ENCODE measurements at regions not wholly inside any gene's neighbourhood (a gene's known extent, or its start where the extent isn't known, plus 50 kb on each side); places are given as distances from the start of the nearest gene placed in this dataset.
"Not testable (repeated sequence)": the region's sequence is repeated elsewhere in the genome, so short reads cannot be mapped to it uniquely, and the experiment has no call there.

DNA sequence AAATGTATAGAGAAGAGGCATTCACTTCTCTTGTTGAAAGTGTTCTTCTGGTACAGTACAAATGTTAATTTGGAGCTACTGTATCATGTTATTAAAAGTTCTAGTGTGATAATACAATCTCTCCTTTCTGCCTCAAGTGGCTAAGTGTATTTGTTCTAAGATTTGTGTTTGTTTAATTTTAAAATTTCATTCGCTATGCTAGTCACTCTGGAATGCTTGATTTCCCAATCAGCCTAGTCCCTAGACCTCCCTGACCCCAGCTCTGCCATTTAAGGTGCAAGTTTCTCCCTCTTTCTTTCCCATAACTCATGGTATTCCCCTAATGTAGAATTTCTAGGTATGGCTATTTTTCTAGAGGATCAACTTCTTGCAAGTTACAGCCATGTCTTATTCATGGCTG is 817.4 kb downstream of the STIM2 start:
- no peaks in the 10 kb centered on the region for H3K36me3 Mint-ChIP-seq
- H3K27me3 Mint-ChIP-seq, result no peaks in the 10 kb centered on the region
- Histone ChIP-seq H3K27me3 (ENCODE audit: insufficient read depth, low read length, poor library complexity, severe bottlenecking) (no peaks in the 10 kb centered on the region), H3K4me3 (ENCODE audit: low read length) (no peak overlapping the region), H3K27ac (ENCODE audit: low read depth, low read length) (no peak overlapping the region), H3K36me3 (ENCODE audit: insufficient read depth, low read length) (no peaks in the 10 kb centered on the region), H3K4me1 (ENCODE audit: insufficient read depth, low read length) (no peaks in the 10 kb centered on the region), H3K9me3 (ENCODE audit: low read length) (no peaks in the 10 kb centered on the region)
- H3K27ac Mint-ChIP-seq, result no peak overlapping the region
- H3K9me3 Mint-ChIP-seq, result peaks cover 0 to 5% (median 2%) of the 10 kb centered on the region in 5 donors
- CTCF ChIA-PET, result no interaction called here
- no peak for DNase-seq
- H3K4me1 Mint-ChIP-seq, result no peaks in the 10 kb centered on the region
- H3K4me3 Mint-ChIP-seq, result no peak overlapping the region
- POLR2A ChIA-PET, result no interaction called here

DNA sequence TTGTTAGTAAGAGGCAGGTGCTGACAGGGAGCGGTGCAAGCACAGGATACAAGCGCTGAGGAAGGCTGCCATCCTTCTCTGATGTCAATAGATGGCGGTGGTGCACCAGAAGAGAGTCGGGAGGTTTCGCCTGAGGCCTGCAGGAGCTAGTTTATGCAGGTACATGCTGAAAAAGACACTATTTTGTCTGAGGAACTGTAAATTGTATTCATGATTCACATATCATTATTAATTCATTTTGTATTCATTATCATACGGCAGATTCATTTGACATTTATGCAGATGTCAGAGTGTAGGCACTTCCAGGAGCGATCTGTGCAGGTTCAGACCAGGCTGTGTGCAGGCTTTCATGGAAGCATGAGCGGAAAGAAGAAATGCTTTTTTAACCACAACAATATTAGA is 824.0 kb downstream of the STIM2 start:
- H3K4me3 ChIP-seq (ENCODE audit: low read length), result no peak overlapping the region
- Mint-ChIP-seq H3K9me3 (peaks cover 0 to 14% (median 7%) of the 10 kb centered on the region in 5 donors), H3K4me3 (no peak overlapping the region), H3K27me3 (no peaks in the 10 kb centered on the region), H3K27ac (no peak overlapping the region), H3K36me3 (no peaks in the 10 kb centered on the region), H3K4me1 (no peaks in the 10 kb centered on the region)
- H3K36me3 ChIP-seq (ENCODE audit: insufficient read depth, low read length), result no peaks in the 10 kb centered on the region
- H3K27ac ChIP-seq (ENCODE audit: low read depth, low read length), result no peak overlapping the region
- H3K4me1 ChIP-seq (ENCODE audit: insufficient read depth, low read length), result no peaks in the 10 kb centered on the region
- H3K9me3 ChIP-seq (ENCODE audit: low read length), result no peaks in the 10 kb centered on the region
- no peak for DNase-seq
- ChIA-PET CTCF (no interaction called here), POLR2A (no interaction called here)
- no peaks in the 10 kb centered on the region for H3K27me3 ChIP-seq (ENCODE audit: insufficient read depth, low read length, poor library complexity, severe bottlenecking)

DNA sequence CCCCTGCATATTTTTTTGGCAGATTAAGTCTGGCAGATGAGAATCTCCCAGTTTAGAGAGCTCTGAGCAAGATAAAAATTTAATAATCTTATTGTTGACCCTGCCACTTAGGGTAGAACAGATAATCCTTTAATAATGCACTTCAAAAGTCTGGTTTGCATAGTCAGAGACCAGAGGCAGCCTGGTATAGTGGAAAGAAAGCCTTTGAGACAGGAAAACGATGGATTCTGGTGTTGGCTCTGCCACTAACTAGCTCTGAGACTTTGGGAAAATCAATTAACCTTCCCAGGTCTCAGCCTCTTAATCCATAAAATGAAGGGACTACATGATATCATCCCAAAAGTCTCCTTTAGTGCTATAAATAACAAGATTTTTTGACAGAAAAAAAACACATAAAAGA is 824.5 kb downstream of the STIM2 start:
- Histone ChIP-seq H3K27ac (ENCODE audit: low read depth, low read length) (no peak overlapping the region), H3K4me3 (ENCODE audit: low read length) (no peak overlapping the region), H3K27me3 (ENCODE audit: insufficient read depth, low read length, poor library complexity, severe bottlenecking) (no peaks in the 10 kb centered on the region), H3K9me3 (ENCODE audit: low read length) (no peaks in the 10 kb centered on the region), H3K36me3 (ENCODE audit: insufficient read depth, low read length) (no peaks in the 10 kb centered on the region), H3K4me1 (ENCODE audit: insufficient read depth, low read length) (no peaks in the 10 kb centered on the region)
- no peaks in the 10 kb centered on the region for H3K4me1 Mint-ChIP-seq
- DNase-seq, result no peak
- H3K27me3 Mint-ChIP-seq, result no peaks in the 10 kb centered on the region
- H3K27ac Mint-ChIP-seq, result no peak overlapping the region
- peaks cover 0 to 15% (median 9%) of the 10 kb centered on the region in 5 donors for H3K9me3 Mint-ChIP-seq
- no peaks in the 10 kb centered on the region for H3K36me3 Mint-ChIP-seq
- CTCF ChIA-PET, result no interaction called here
- POLR2A ChIA-PET, result no interaction called here
- H3K4me3 Mint-ChIP-seq, result no peak overlapping the region

DNA sequence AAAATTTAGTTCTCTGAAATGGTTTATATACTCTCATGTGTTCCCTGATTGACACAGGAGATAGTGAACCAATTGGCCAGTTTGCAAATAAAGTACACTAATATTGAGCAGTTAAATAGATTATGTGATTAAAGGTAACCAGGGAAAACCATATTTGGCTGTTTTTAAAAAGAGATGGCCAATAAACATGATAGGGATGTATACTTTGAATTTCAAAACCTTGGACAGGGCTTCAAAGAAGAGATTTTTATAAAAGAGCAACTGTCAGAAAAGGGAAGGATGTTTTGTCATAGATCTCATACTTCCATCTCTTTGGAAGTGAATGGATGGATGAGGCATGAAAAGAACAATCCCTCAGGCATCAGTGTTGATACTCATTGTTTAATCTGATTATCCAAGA is 825.3 kb downstream of the STIM2 start:
- Mint-ChIP-seq H3K9me3 (peaks cover 1 to 19% (median 12%) of the 10 kb centered on the region in 5 donors), H3K36me3 (no peaks in the 10 kb centered on the region), H3K4me1 (no peaks in the 10 kb centered on the region), H3K27ac (no peak overlapping the region), H3K27me3 (no peaks in the 10 kb centered on the region), H3K4me3 (no peak overlapping the region)
- Histone ChIP-seq H3K4me3 (ENCODE audit: low read length) (no peak overlapping the region), H3K27me3 (ENCODE audit: insufficient read depth, low read length, poor library complexity, severe bottlenecking) (no peaks in the 10 kb centered on the region), H3K9me3 (ENCODE audit: low read length) (no peaks in the 10 kb centered on the region), H3K36me3 (ENCODE audit: insufficient read depth, low read length) (no peaks in the 10 kb centered on the region), H3K4me1 (ENCODE audit: insufficient read depth, low read length) (no peaks in the 10 kb centered on the region), H3K27ac (ENCODE audit: low read depth, low read length) (no peak overlapping the region)
- ChIA-PET CTCF (no interaction called here), POLR2A (no interaction called here)
- DNase-seq, result no peak

DNA sequence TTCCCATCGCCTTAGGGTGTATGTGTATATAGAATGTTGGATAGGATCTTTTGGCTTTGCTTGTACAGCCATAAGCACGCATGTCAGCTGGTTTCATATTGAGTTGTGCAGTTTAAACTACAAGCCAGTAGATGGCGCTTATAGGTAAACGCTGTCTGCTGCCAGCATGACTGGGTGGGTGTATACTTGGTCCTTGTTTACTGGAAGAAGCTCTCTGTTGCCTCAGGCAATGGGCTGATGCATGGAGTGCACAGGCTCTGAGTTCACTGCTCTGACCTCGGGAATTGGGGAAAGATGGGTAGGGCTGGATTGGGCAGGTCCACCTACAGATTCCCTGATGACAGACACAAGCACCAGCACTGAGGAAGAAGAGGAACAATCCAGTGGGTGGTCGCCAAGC is 831.5 kb downstream of the STIM2 start:
- POLR2A ChIA-PET, result no interaction called here
- Histone ChIP-seq H3K27ac (ENCODE audit: low read depth, low read length) (no peak overlapping the region), H3K27me3 (ENCODE audit: insufficient read depth, low read length, poor library complexity, severe bottlenecking) (no peaks in the 10 kb centered on the region), H3K4me3 (ENCODE audit: low read length) (no peak overlapping the region), H3K4me1 (ENCODE audit: insufficient read depth, low read length) (no peaks in the 10 kb centered on the region), H3K9me3 (ENCODE audit: low read length) (no peaks in the 10 kb centered on the region), H3K36me3 (ENCODE audit: insufficient read depth, low read length) (no peaks in the 10 kb centered on the region)
- H3K27ac Mint-ChIP-seq, result no peak overlapping the region
- DNase-seq, result no peak
- CTCF ChIA-PET, result no interaction called here
- no peaks in the 10 kb centered on the region for H3K36me3 Mint-ChIP-seq
- no peak overlapping the region for H3K4me3 Mint-ChIP-seq
- H3K4me1 Mint-ChIP-seq, result no peaks in the 10 kb centered on the region
- no peaks in the 10 kb centered on the region for H3K27me3 Mint-ChIP-seq
- H3K9me3 Mint-ChIP-seq, result peaks cover 4 to 16% (median 9%) of the 10 kb centered on the region in 5 donors

DNA sequence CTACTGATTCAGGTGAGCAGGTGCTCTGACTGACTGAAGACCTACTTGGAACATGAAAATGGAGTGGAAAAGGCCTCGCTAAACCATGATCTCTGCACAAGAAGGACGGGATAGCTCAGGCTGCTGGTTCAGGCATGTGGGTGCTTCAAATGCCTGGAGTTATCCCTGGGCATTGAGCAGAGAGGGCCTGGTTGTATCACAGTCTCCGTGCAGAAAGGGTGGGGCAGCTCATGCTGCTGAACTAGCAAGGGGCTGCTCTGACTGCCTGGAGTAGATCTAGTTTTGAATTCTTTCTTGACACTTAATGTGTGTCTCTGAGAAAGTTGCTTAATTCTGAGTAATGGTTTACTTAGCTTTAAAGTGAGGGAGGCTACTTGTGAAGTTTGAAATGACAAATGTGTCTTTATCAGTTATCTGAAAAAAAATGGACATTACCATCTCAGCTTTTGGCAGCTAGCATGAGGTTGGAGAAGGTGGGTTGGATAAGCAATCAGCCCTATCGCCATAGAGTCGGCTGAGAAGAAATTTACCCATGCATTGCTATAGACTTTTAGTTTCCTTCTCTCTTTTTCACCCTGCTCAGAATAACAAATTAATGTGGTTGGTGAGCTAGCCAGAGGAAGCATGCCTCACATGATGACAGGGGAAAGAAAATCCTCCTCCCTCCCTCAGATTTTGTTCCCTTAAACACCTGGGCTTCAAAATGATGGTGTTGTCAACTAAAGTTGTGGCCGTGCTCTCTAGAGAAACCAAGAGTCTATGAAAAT is 832.4 kb downstream of the STIM2 start:
- no peaks in the 10 kb centered on the region for H3K4me1 Mint-ChIP-seq
- no peak overlapping the region for H3K4me3 ChIP-seq (ENCODE audit: low read length)
- no peaks in the 10 kb centered on the region for H3K36me3 Mint-ChIP-seq
- H3K27me3 Mint-ChIP-seq, result no peaks in the 10 kb centered on the region
- H3K27ac Mint-ChIP-seq, result no peak overlapping the region
- H3K27me3 ChIP-seq (ENCODE audit: insufficient read depth, low read length, poor library complexity, severe bottlenecking), result no peaks in the 10 kb centered on the region
- no peaks in the 10 kb centered on the region for H3K4me1 ChIP-seq (ENCODE audit: insufficient read depth, low read length)
- POLR2A ChIA-PET, result no interaction called here
- CTCF ChIA-PET, result no interaction called here
- no peak overlapping the region for H3K4me3 Mint-ChIP-seq
- no peaks in the 10 kb centered on the region for H3K9me3 ChIP-seq (ENCODE audit: low read length)
- peaks cover 4 to 16% (median 8%) of the 10 kb centered on the region in 5 donors for H3K9me3 Mint-ChIP-seq
- no peak for DNase-seq
- H3K27ac ChIP-seq (ENCODE audit: low read depth, low read length), result no peak overlapping the region
- H3K36me3 ChIP-seq (ENCODE audit: insufficient read depth, low read length), result no peaks in the 10 kb centered on the region

DNA sequence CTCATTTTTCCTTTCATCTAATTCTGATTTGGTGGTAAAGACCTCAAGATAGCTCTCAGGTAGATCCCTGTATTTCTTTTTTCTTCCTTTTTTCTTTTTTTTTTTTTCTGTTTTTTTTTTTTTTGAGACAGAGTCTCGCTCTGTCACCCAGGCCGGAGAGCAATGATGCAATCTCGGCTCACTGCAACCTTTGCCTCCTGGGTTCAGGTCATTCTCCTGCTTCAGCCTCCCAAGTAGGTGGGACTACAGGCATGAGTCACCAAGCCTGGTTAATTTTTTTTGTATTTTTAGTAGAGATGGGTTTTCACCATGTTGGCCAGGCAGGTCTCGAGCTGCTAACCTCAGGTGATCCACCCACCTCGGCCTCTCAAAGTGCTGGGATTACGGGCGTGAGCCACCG is 835.6 kb downstream of the STIM2 start:
- H3K27ac Mint-ChIP-seq; H3K9me3 ChIP-seq (ENCODE audit: low read length); H3K27ac ChIP-seq (ENCODE audit: low read depth, low read length); H3K36me3 ChIP-seq (ENCODE audit: insufficient read depth, low read length); CTCF ChIA-PET; H3K4me1 Mint-ChIP-seq; H3K4me1 ChIP-seq (ENCODE audit: insufficient read depth, low read length); H3K9me3 Mint-ChIP-seq; H3K36me3 Mint-ChIP-seq; H3K4me3 Mint-ChIP-seq; POLR2A ChIA-PET; H3K27me3 ChIP-seq (ENCODE audit: insufficient read depth, low read length, poor library complexity, severe bottlenecking); H3K27me3 Mint-ChIP-seq; DNase-seq; H3K4me3 ChIP-seq (ENCODE audit: low read length): not testable (repeated sequence)

DNA sequence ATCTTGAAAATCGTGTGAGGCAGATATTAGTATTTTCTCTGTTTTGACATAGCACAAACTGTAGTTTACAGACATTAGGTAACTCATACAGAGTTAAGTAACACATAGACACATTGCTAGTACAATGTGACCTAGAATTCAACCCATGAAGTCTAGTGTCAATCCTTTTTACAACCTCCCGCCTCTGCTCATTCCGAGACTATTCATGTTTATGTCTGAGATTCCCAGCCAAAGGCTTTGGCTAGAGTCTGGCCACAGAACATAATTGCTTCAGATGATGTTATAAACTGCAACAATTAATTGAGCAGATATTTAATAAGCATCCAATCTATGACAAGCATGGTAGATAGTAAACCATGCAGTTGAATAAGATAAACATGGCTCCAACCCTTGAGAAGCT is 841.0 kb downstream of the STIM2 start:
- peaks cover 3 to 13% (median 4%) of the 10 kb centered on the region in 5 donors for H3K9me3 Mint-ChIP-seq
- H3K4me1 ChIP-seq (ENCODE audit: insufficient read depth, low read length), result no peaks in the 10 kb centered on the region
- H3K4me1 Mint-ChIP-seq, result no peaks in the 10 kb centered on the region
- no peaks in the 10 kb centered on the region for H3K27me3 Mint-ChIP-seq
- H3K36me3 Mint-ChIP-seq, result peaks cover 0 to 1% (median 0%) of the 10 kb centered on the region in 3 donors
- no peaks in the 10 kb centered on the region for H3K27me3 ChIP-seq (ENCODE audit: insufficient read depth, low read length, poor library complexity, severe bottlenecking)
- H3K36me3 ChIP-seq (ENCODE audit: insufficient read depth, low read length), result no peaks in the 10 kb centered on the region
- no peak overlapping the region for H3K4me3 ChIP-seq (ENCODE audit: low read length)
- CTCF ChIA-PET, result no interaction called here
- no peaks in the 10 kb centered on the region for H3K9me3 ChIP-seq (ENCODE audit: low read length)
- no peak overlapping the region for H3K27ac ChIP-seq (ENCODE audit: low read depth, low read length)
- H3K4me3 Mint-ChIP-seq, result no peak overlapping the region
- no peak overlapping the region for H3K27ac Mint-ChIP-seq
- POLR2A ChIA-PET, result no interaction called here
- no peak for DNase-seq
